ENCODE measurements at regions not wholly inside any gene's neighbourhood (a gene's known extent, or its start where the extent isn't known, plus 50 kb on each side); places are given as distances from the start of the nearest gene placed in this dataset.

DNA sequence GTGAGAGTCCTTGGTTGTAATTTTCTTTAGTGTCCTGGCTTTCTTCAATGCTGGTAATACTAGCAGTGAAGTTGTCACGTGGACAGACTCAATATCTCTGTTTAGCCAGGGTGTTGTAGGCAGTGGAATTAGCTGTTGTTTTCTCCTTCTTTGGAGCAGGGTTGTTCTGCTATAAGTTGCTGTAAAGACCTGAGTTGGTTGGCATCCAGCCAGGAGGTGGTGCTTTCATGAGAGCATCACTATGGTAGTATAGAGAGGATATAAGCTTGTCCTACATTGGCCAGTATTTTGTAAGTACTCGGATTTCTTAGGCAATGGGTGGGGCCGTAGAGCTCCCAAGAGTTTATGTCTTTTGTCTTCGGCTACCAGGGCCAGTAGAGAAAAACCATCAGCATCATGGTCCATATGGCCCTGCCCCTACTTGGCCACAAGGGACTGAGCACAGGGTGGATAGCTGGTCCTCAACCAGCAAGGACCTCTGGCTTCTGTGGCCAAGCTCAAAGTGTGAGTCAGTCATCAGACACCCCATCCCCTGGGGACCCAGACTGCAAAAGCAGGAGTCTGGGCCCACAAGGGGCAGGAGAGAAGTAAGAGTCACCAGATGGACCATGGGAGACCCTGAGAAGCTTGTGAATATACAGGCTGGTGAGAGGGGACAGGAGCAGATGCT lies 127.9 kb upstream of the NXT1 start:
- TF ChIP-seq, protein P1, sequence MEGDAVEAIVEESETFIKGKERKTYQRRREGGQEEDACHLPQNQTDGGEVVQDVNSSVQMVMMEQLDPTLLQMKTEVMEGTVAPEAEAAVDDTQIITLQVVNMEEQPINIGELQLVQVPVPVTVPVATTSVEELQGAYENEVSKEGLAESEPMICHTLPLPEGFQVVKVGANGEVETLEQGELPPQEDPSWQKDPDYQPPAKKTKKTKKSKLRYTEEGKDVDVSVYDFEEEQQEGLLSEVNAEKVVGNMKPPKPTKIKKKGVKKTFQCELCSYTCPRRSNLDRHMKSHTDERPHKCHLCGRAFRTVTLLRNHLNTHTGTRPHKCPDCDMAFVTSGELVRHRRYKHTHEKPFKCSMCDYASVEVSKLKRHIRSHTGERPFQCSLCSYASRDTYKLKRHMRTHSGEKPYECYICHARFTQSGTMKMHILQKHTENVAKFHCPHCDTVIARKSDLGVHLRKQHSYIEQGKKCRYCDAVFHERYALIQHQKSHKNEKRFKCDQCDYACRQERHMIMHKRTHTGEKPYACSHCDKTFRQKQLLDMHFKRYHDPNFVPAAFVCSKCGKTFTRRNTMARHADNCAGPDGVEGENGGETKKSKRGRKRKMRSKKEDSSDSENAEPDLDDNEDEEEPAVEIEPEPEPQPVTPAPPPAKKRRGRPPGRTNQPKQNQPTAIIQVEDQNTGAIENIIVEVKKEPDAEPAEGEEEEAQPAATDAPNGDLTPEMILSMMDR (IDR thresholded peaks at IDR 0.05): no peak
- TF ChIP-seq POLR2A (IDR thresholded peaks at IDR 0.05): no peak

Measured in heart left ventricle (tissue), 13 donors.